SK-N-SH (cell line): ENCODE measurements at regions not wholly inside any gene's neighbourhood (a gene's known extent, or its start where the extent isn't known, plus 50 kb on each side); places are given as distances from the start of the nearest gene placed in this dataset.

Experiments used
- CTCF ChIA-PET: fragments of 300-600, 350-600 bp; formaldehyde crosslinking; extraction: SDS; loops from one replicate; lab custom pipeline; 2021; lab: Yijun Ruan, JAX
- POLR2A ChIA-PET: fragments of 350-600 bp; sonication (Branson Sonifier 250); formaldehyde crosslinking; extraction: SDS; loops from one replicate; lab custom pipeline; 2020; ENCODE audit warnings: antibody characterized with exemption, inconsistent platforms; lab: Yijun Ruan, JAX
- DNase-seq: peaks from one replicate; pipeline ENCODE4 v3.0.0; 2012
- H2AFZ ChIP-seq: fragments of 200-600 bp; sonication (generic); 2 replicates; pipeline ENCODE4 v1.8.1; 2016; ENCODE audit warnings: antibody characterized with exemption, mild to moderate bottlenecking, low read depth
- H3F3A ChIP-seq: fragments of 200-600 bp; sonication (generic); replicated peaks from 2 replicates; pipeline ENCODE3; 2016; ENCODE audit warnings: antibody characterized with exemption, mild to moderate bottlenecking; ENCODE audit not compliant: insufficient read depth
- H3K27ac ChIP-seq, 2 experiments: fragments of 200-500 bp in 1 of 2; fragments of 200-600 bp in 1 of 2; sonication (Bioruptor generic) in 1 of 2; sonication (generic), shearing (Covaris generic) in 1 of 2; 2 replicates each; pipeline versions ENCODE4 v1.5.1 to v1.6.1; 2014 to 2016; ENCODE audit warnings: low read depth in 2 of 2, inconsistent platforms in 1 of 2, low read length in 1 of 2, mild to moderate bottlenecking in 1 of 2, mixed read lengths in 1 of 2
- H3K27me3 ChIP-seq: fragments of 200-600 bp; sonication (generic), shearing (Covaris generic); 2 replicates; pipeline ENCODE4 v1.6.1; 2016; ENCODE audit warnings: mixed run types; ENCODE audit not compliant: insufficient read depth
- H3K36me3 ChIP-seq, 2 experiments: fragments of 200-500 bp in 1 of 2; fragments of 200-600 bp in 1 of 2; sonication (Bioruptor generic) in 1 of 2; sonication (generic) in 1 of 2; replicated peaks in 1 of 2; 2 replicates each; pipeline versions ENCODE3 to v1.5.1; 2014 to 2016; ENCODE audit warnings: low read length in 1 of 2, mild to moderate bottlenecking in 1 of 2; ENCODE audit not compliant: insufficient read depth in 2 of 2, control insufficient read depth in 1 of 2
- H3K4me1 ChIP-seq, 2 experiments: fragments of 200-500 bp in 1 of 2; fragments of 200-600 bp in 1 of 2; sonication (Bioruptor generic) in 1 of 2; sonication (generic), shearing (Covaris generic) in 1 of 2; 2 replicates each; pipeline versions ENCODE4 v1.5.1 to v1.6.1; 2014 to 2016; ENCODE audit warnings: low read depth in 1 of 2, low read length in 1 of 2, mixed run types in 1 of 2; ENCODE audit not compliant: insufficient read depth in 2 of 2, control insufficient read depth in 1 of 2
- H3K4me2 ChIP-seq: fragments of 200-600 bp; sonication (generic), shearing (Covaris generic); 2 replicates; pipeline ENCODE4 v1.6.1; 2017; ENCODE audit warnings: mixed run types
- H3K4me3 ChIP-seq, 2 experiments: fragments of 200-500 bp in 1 of 2; fragments of 200-600 bp in 1 of 2; sonication (Bioruptor generic) in 1 of 2; sonication (generic), shearing (Covaris generic) in 1 of 2; 2 replicates each; pipeline versions ENCODE4 v1.5.1 to v1.8.1; 2014 to 2016; ENCODE audit warnings: low read depth in 2 of 2, inconsistent platforms in 1 of 2, low read length in 1 of 2, mild to moderate bottlenecking in 1 of 2, mixed read lengths in 1 of 2, moderate library complexity in 1 of 2
- H3K79me2 ChIP-seq: fragments of 200-600 bp; sonication (generic); 2 replicates; pipeline ENCODE4 v1.8.1; 2017; ENCODE audit warnings: mild to moderate bottlenecking; ENCODE audit not compliant: insufficient read depth
- H3K9ac ChIP-seq: fragments of 200-600 bp; sonication (generic); 2 replicates; pipeline ENCODE4 v1.6.1; 2017; ENCODE audit warnings: mixed run types
- H3K9me2 ChIP-seq: fragments of 200-600 bp; sonication (generic); 2 replicates; pipeline ENCODE4 v1.6.1; 2017; ENCODE audit warnings: mixed run types
- H3K9me3 ChIP-seq: fragments of 200-600 bp; sonication (generic); 2 replicates; pipeline ENCODE4 v1.6.1; 2017; ENCODE audit warnings: mixed run types, mild to moderate bottlenecking, moderate library complexity
- H4K20me1 ChIP-seq: fragments of 200-600 bp; sonication (generic); 2 replicates; pipeline ENCODE4 v1.6.1; 2017; ENCODE audit warnings: mild to moderate bottlenecking, mixed run types; ENCODE audit not compliant: insufficient read depth
- CHD2 ChIP-seq: fragments of 150-350 bp; IDR thresholded peaks from 2 replicates; pipeline ENCODE4 v1.6.1; 2018; ENCODE audit warnings: low read length; ENCODE audit not compliant: partially characterized antibody
- ELF1 ChIP-seq: IDR thresholded peaks from 2 replicates; pipeline ENCODE4 v1.4.0; 2012
- EP300 ChIP-seq, 2 experiments: IDR thresholded peaks; 2 replicates each; pipeline versions ENCODE4 v1.4.0 to v1.6.1; 2012; ENCODE audit warnings: borderline replicate concordance in 1 of 2, low read depth in 1 of 2, low read length in 1 of 2
- GATA2 ChIP-seq: sonication (generic); formaldehyde crosslinking; IDR thresholded peaks from 2 replicates; pipeline ENCODE4 v1.5.0; 2020; ENCODE audit warnings: mild to moderate bottlenecking, missing genetic modification reagents
- JUND ChIP-seq: IDR thresholded peaks from 2 replicates; pipeline ENCODE4 v1.4.0; 2012
- MEF2A ChIP-seq: IDR thresholded peaks from 2 replicates; pipeline ENCODE4 v1.4.0; 2012; ENCODE audit warnings: low read depth, borderline replicate concordance
- MXI1 ChIP-seq: IDR thresholded peaks from 2 replicates; pipeline ENCODE4 v1.6.1; 2012; ENCODE audit warnings: mild to moderate bottlenecking, low read depth, low read length, improper control_type of control experiment
- NRF1 ChIP-seq: IDR thresholded peaks from 2 replicates; pipeline ENCODE4 v1.6.1; 2012; ENCODE audit warnings: low read depth, mild to moderate bottlenecking, low read length
- POLR2AphosphoS5 ChIP-seq: IDR thresholded peaks from 2 replicates; pipeline ENCODE4 v1.6.1; 2012; ENCODE audit warnings: low read depth, low read length
- RAD21 ChIP-seq: IDR thresholded peaks from 2 replicates; pipeline ENCODE4 v1.6.1; 2012; ENCODE audit warnings: mild to moderate bottlenecking, low read length
- SIN3A ChIP-seq: IDR thresholded peaks from 2 replicates; pipeline ENCODE4 v1.6.1; 2012; ENCODE audit warnings: low read depth, mild to moderate bottlenecking, low read length, moderate library complexity, borderline replicate concordance
- TEAD4 ChIP-seq: IDR thresholded peaks from 2 replicates; pipeline ENCODE4 v1.4.0; 2012; ENCODE audit warnings: mild to moderate bottlenecking, borderline replicate concordance; ENCODE audit not compliant: insufficient read depth
- WGBS: methylation state at CpG from one replicate; pipeline ENCODE4 v1.1.6; 2017; ENCODE audit warnings: low lambda C conversion rate; 5-methylcytosine and 5-hydroxymethylcytosine counted together
- TF ChIP-seq, protein P1 (sequence below): IDR thresholded peaks from 2 replicates; pipeline ENCODE4 v1.4.0; 2012; ENCODE audit warnings: low read depth, borderline replicate concordance
- TF ChIP-seq, protein P2 (sequence below): IDR thresholded peaks from 2 replicates; pipeline ENCODE4 v1.6.1; 2012; ENCODE audit warnings: mild to moderate bottlenecking, low read depth, low read length, moderate library complexity
- TF ChIP-seq, protein P3 (sequence below): IDR thresholded peaks from 2 replicates; pipeline ENCODE4 v1.4.0; 2012; ENCODE audit warnings: low read depth
- TF ChIP-seq, protein P4 (sequence below): IDR thresholded peaks from 2 replicates; pipeline ENCODE4; 2012
- TF ChIP-seq, protein P5 (sequence below): fragments of 150-350 bp; IDR thresholded peaks from 2 replicates; pipeline ENCODE4 v1.6.1; 2017; ENCODE audit warnings: antibody characterized with exemption, low read length, low read depth, borderline replicate concordance

DNA sequence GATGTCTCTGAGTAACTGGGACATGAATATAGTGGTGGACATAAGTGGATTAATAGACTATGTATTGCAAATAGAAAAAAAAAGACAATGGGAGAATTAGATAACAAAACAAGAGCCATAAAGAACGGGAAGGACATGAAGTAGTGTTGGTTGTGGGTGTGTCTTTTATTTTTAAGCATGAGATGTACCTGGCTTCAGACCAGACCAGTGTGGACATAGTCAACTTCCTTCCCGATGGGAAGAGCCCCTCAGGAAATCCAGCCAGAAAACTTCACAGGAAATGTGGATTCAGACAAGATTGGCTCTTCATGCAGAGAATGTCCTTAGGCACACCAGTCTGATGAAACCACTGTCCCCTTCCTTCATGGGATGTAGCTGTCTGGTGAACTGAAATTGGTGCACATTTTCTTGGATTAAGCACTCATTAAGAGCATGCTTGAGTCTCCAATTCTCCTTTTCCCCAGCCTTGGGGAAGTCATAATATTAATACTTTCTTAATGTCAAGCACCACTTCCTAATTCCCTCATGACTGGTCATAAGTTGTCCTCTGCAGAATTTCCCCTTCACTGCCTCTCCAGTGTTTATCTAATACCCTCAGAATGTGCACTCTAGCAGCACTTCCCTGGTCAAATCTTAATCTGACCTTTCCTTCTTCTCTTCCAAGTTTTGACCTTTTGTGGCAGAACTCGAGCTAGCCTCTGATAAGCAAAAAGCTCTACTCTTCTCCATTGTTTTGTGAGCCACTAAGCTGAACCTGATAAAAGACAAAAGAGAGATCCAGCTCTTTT lies 350.6 kb upstream of the MAF start:
- H3K9ac ChIP-seq = no peak overlapping the region
- H4K20me1 ChIP-seq = no peaks in the 10 kb centered on the region
- no peak overlapping the region for H3K4me2 ChIP-seq
- ChIA-PET CTCF (no interaction called here), POLR2A (no interaction called here)
- no peak overlapping the region for H3K4me3 ChIP-seq
- no peaks in the 10 kb centered on the region for H3K9me2 ChIP-seq
- DNase-seq = no peak
- H3K9me3 ChIP-seq = no peaks in the 10 kb centered on the region; the same call in 1 of the 2 replicates
- TF ChIP-seq RAD21 = no peak
- TF ChIP-seq, protein P1, sequence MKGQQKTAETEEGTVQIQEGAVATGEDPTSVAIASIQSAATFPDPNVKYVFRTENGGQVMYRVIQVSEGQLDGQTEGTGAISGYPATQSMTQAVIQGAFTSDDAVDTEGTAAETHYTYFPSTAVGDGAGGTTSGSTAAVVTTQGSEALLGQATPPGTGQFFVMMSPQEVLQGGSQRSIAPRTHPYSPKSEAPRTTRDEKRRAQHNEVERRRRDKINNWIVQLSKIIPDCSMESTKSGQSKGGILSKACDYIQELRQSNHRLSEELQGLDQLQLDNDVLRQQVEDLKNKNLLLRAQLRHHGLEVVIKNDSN = no peak
- TF ChIP-seq SIN3A = no peak
- TF ChIP-seq, protein P2, sequence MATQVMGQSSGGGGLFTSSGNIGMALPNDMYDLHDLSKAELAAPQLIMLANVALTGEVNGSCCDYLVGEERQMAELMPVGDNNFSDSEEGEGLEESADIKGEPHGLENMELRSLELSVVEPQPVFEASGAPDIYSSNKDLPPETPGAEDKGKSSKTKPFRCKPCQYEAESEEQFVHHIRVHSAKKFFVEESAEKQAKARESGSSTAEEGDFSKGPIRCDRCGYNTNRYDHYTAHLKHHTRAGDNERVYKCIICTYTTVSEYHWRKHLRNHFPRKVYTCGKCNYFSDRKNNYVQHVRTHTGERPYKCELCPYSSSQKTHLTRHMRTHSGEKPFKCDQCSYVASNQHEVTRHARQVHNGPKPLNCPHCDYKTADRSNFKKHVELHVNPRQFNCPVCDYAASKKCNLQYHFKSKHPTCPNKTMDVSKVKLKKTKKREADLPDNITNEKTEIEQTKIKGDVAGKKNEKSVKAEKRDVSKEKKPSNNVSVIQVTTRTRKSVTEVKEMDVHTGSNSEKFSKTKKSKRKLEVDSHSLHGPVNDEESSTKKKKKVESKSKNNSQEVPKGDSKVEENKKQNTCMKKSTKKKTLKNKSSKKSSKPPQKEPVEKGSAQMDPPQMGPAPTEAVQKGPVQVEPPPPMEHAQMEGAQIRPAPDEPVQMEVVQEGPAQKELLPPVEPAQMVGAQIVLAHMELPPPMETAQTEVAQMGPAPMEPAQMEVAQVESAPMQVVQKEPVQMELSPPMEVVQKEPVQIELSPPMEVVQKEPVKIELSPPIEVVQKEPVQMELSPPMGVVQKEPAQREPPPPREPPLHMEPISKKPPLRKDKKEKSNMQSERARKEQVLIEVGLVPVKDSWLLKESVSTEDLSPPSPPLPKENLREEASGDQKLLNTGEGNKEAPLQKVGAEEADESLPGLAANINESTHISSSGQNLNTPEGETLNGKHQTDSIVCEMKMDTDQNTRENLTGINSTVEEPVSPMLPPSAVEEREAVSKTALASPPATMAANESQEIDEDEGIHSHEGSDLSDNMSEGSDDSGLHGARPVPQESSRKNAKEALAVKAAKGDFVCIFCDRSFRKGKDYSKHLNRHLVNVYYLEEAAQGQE = no peak
- TF ChIP-seq TEAD4 = no peak
- no peak for TF ChIP-seq GATA2
- no peak for TF ChIP-seq EP300 (IDR thresholded peaks at IDR 0.05; ENCODE audit: borderline replicate concordance in 1 of 2, low read depth in 1 of 2, low read length in 1 of 2)
- TF ChIP-seq POLR2AphosphoS5 = no peak
- TF ChIP-seq CHD2 = no peak
- TF ChIP-seq, protein P3, sequence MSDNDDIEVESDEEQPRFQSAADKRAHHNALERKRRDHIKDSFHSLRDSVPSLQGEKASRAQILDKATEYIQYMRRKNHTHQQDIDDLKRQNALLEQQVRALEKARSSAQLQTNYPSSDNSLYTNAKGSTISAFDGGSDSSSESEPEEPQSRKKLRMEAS = no peak
- TF ChIP-seq ELF1 = no peak
- H3K4me1 ChIP-seq = no peaks in the 10 kb centered on the region
- no peak overlapping the region for H2AFZ ChIP-seq
- H3F3A ChIP-seq = no peaks in the 10 kb centered on the region
- H3K27me3 ChIP-seq = no peaks in the 10 kb centered on the region
- 5% methylated on average over 3 of the region's 3 CpGs for WGBS
- H3K79me2 ChIP-seq = no peaks in the 10 kb centered on the region
- no peaks in the 10 kb centered on the region for H3K36me3 ChIP-seq
- H3K27ac ChIP-seq = no peak overlapping the region

DNA sequence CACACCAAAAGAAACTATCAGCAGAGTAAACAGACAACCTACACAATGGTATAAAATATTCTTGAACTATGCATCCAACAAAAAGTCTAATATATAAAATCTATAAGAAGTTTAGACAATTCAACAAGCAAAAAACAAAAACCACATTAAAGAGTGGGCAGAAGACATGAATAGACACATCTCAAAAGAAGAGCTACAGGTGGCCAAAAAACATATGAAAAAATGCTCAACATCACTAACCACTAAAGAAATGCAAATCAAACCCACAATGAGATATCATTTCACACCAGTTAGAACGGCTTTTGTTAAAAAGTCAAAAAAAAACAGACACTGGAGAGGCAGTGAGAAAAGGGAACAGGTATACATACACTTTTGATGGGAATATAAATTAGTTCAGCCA lies 348.9 kb upstream of the MAF start:
- DNase-seq = no peak
- H3K27ac ChIP-seq = no peak overlapping the region
- H3K9ac ChIP-seq = no peak overlapping the region
- no peaks in the 10 kb centered on the region; the same call in 1 of the 2 replicates for H3K9me3 ChIP-seq
- no peaks in the 10 kb centered on the region for H4K20me1 ChIP-seq
- no peaks in the 10 kb centered on the region for H3K4me1 ChIP-seq
- no peaks in the 10 kb centered on the region for H3K27me3 ChIP-seq
- WGBS = 33% methylated on average over 1 of the region's 1 CpG
- TF ChIP-seq, protein P1 = no peak
- TF ChIP-seq, protein P4, sequence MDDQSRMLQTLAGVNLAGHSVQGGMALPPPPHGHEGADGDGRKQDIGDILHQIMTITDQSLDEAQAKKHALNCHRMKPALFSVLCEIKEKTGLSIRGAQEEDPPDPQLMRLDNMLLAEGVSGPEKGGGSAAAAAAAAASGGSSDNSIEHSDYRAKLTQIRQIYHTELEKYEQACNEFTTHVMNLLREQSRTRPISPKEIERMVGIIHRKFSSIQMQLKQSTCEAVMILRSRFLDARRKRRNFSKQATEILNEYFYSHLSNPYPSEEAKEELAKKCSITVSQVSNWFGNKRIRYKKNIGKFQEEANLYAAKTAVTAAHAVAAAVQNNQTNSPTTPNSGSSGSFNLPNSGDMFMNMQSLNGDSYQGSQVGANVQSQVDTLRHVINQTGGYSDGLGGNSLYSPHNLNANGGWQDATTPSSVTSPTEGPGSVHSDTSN = no peak
- TF ChIP-seq JUND = no peak
- TF ChIP-seq NRF1 = no peak
- no peak for TF ChIP-seq MEF2A
- no peak for TF ChIP-seq MXI1
- TF ChIP-seq POLR2AphosphoS5 = no peak
- TF ChIP-seq, protein P5, sequence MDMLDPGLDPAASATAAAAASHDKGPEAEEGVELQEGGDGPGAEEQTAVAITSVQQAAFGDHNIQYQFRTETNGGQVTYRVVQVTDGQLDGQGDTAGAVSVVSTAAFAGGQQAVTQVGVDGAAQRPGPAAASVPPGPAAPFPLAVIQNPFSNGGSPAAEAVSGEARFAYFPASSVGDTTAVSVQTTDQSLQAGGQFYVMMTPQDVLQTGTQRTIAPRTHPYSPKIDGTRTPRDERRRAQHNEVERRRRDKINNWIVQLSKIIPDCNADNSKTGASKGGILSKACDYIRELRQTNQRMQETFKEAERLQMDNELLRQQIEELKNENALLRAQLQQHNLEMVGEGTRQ = no peak
- no peak for TF ChIP-seq RAD21
- no peaks in the 10 kb centered on the region for H3K79me2 ChIP-seq
- no peaks in the 10 kb centered on the region for H3K36me3 ChIP-seq
- CTCF ChIA-PET = no interaction called here
- POLR2A ChIA-PET = no interaction called here
- H3K4me3 ChIP-seq = no peak overlapping the region
- H3K4me2 ChIP-seq = no peak overlapping the region
- no peak overlapping the region for H2AFZ ChIP-seq
- H3K9me2 ChIP-seq = no peaks in the 10 kb centered on the region
- H3F3A ChIP-seq = no peaks in the 10 kb centered on the region
